ENCODE measurements at regions not wholly inside any gene's neighbourhood (a gene's known extent, or its start where the extent isn't known, plus 50 kb on each side); places are given as distances from the start of the nearest gene placed in this dataset.

GRCh38 chr4:129393976-129394375, 298.0 kb downstream of the C4orf33 start:
- no peak for ATAC-seq
- WGBS (ENCODE audit: missing lambda C conversion rate) = 24% methylated on average over 2 of the region's 4 CpGs
- H3K4me3 ChIP-seq = no peak overlapping the region
- ChIA-PET POLR2A (no interaction called here), CTCF (no interaction called here)
- TF ChIP-seq ESRRA (IDR thresholded peaks at IDR 0.05; ENCODE audit: borderline replicate concordance, low read length) = no peak
- TF ChIP-seq ZNF302 (CRISPR knock-in tag; IDR thresholded peaks at IDR 0.05) = no peak
- TF ChIP-seq RFX5 (IDR thresholded peaks at IDR 0.05) = no peak
- TF ChIP-seq ZC3H11A (IDR thresholded peaks at IDR 0.05) = no peak
- no peak for TF ChIP-seq RCOR1 (IDR thresholded peaks at IDR 0.05; ENCODE audit: low read depth, low read length)
- TF ChIP-seq BHLHE40 (IDR thresholded peaks at IDR 0.05; ENCODE audit: low read depth, low read length) = no peak
- TF ChIP-seq CEBPB (IDR thresholded peaks at IDR 0.05) = no peak
- TF ChIP-seq, protein P1, sequence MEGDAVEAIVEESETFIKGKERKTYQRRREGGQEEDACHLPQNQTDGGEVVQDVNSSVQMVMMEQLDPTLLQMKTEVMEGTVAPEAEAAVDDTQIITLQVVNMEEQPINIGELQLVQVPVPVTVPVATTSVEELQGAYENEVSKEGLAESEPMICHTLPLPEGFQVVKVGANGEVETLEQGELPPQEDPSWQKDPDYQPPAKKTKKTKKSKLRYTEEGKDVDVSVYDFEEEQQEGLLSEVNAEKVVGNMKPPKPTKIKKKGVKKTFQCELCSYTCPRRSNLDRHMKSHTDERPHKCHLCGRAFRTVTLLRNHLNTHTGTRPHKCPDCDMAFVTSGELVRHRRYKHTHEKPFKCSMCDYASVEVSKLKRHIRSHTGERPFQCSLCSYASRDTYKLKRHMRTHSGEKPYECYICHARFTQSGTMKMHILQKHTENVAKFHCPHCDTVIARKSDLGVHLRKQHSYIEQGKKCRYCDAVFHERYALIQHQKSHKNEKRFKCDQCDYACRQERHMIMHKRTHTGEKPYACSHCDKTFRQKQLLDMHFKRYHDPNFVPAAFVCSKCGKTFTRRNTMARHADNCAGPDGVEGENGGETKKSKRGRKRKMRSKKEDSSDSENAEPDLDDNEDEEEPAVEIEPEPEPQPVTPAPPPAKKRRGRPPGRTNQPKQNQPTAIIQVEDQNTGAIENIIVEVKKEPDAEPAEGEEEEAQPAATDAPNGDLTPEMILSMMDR (IDR thresholded peaks at IDR 0.05) = no peak
- TF ChIP-seq GATA3 (IDR thresholded peaks at IDR 0.05; ENCODE audit: borderline replicate concordance) = no peak
- no peak for TF ChIP-seq POLR2AphosphoS2 (conservative IDR thresholded peaks at IDR 0.05; ENCODE audit: low read length)
- TF ChIP-seq KDM1A (IDR thresholded peaks at IDR 0.05; ENCODE audit: low read depth) = no peak
- TF ChIP-seq, protein P2, sequence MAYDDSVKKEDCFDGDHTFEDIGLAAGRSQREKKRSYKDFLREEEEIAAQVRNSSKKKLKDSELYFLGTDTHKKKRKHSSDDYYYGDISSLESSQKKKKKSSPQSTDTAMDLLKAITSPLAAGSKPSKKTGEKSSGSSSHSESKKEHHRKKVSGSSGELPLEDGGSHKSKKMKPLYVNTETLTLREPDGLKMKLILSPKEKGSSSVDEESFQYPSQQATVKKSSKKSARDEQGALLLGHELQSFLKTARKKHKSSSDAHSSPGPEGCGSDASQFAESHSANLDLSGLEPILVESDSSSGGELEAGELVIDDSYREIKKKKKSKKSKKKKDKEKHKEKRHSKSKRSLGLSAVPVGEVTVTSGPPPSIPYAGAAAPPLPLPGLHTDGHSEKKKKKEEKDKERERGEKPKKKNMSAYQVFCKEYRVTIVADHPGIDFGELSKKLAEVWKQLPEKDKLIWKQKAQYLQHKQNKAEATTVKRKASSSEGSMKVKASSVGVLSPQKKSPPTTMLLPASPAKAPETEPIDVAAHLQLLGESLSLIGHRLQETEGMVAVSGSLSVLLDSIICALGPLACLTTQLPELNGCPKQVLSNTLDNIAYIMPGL (CRISPR knock-in tag; IDR thresholded peaks at IDR 0.05; ENCODE audit: borderline replicate concordance) = no peak
- no peak for TF ChIP-seq CHD2 (IDR thresholded peaks at IDR 0.05; ENCODE audit: low read length, partially characterized antibody)
- no peak for TF ChIP-seq NFE2L2 (conservative IDR thresholded peaks at IDR 0.05; ENCODE audit: low read length)
- no peak for TF ChIP-seq FOSB (CRISPR knock-in tag; IDR thresholded peaks at IDR 0.05)
- no peak for TF ChIP-seq MAFK (IDR thresholded peaks at IDR 0.05; ENCODE audit: partially characterized antibody)
- TF ChIP-seq, protein P3, sequence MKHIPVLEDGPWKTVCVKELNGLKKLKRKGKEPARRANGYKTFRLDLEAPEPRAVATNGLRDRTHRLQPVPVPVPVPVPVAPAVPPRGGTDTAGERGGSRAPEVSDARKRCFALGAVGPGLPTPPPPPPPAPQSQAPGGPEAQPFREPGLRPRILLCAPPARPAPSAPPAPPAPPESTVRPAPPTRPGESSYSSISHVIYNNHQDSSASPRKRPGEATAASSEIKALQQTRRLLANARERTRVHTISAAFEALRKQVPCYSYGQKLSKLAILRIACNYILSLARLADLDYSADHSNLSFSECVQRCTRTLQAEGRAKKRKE (CRISPR knock-in tag; IDR thresholded peaks at IDR 0.05; ENCODE audit: low read depth) = no peak
- TF ChIP-seq POLR2A (IDR thresholded peaks at IDR 0.05; ENCODE audit: low read length) = no peak
- TF ChIP-seq, protein P4, sequence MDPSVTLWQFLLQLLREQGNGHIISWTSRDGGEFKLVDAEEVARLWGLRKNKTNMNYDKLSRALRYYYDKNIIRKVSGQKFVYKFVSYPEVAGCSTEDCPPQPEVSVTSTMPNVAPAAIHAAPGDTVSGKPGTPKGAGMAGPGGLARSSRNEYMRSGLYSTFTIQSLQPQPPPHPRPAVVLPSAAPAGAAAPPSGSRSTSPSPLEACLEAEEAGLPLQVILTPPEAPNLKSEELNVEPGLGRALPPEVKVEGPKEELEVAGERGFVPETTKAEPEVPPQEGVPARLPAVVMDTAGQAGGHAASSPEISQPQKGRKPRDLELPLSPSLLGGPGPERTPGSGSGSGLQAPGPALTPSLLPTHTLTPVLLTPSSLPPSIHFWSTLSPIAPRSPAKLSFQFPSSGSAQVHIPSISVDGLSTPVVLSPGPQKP (IDR thresholded peaks at IDR 0.05; ENCODE audit: low read depth, low read length) = no peak
- H3K27ac ChIP-seq = no peak overlapping the region
- no peaks in the 10 kb centered on the region for H3K4me1 ChIP-seq
- H3K4me2 ChIP-seq = no peak overlapping the region
- DNase-seq (ENCODE audit: low read depth in 1 of 2, low spot score in 1 of 2) = no peak
- H3K9me3 ChIP-seq = no peaks in the 10 kb centered on the region
- FAIRE-seq = no peak

GRCh38 chr4:129394635-129395034, 298.7 kb downstream of the C4orf33 start:
- 24% methylated on average over 6 of the region's 6 CpGs for WGBS (ENCODE audit: missing lambda C conversion rate)
- FAIRE-seq = no peak
- TF ChIP-seq, protein P2 (CRISPR knock-in tag; IDR thresholded peaks at IDR 0.05; ENCODE audit: borderline replicate concordance) = no peak
- TF ChIP-seq POLR2AphosphoS2 (conservative IDR thresholded peaks at IDR 0.05; ENCODE audit: low read length) (no peak), PBX3 (IDR thresholded peaks at IDR 0.05) (no peak), TFCP2L1 (CRISPR knock-in tag; IDR thresholded peaks at IDR 0.05) (no peak), ESRRA (IDR thresholded peaks at IDR 0.05; ENCODE audit: borderline replicate concordance, low read length) (no peak)
- H3K4me3 ChIP-seq = no peak overlapping the region
- H3K27ac ChIP-seq = no peak overlapping the region
- no peaks in the 10 kb centered on the region for H3K4me1 ChIP-seq
- no peak for ATAC-seq
- no peak overlapping the region for H3K4me2 ChIP-seq
- H3K9me3 ChIP-seq = no peaks in the 10 kb centered on the region
- ChIA-PET POLR2A (no interaction called here), CTCF (no interaction called here)
- DNase-seq (ENCODE audit: low read depth in 1 of 2, low spot score in 1 of 2) = no peak

Data from A549 (cell line).